Hindlimb muscle (tissue), 1 donor: ENCODE measurements at regions not wholly inside any gene's neighbourhood (a gene's known extent, or its start where the extent isn't known, plus 50 kb on each side); places are given as distances from the start of the nearest gene placed in this dataset.
"Not testable (repeated sequence)": the region's sequence is repeated elsewhere in the genome, so short reads cannot be mapped to it uniquely, and the experiment has no call there.

ENCODE experiments used
- DNase-seq: peaks from one replicate; pipeline ENCODE4 v3.0.0-alpha.2; 2013

DNA sequence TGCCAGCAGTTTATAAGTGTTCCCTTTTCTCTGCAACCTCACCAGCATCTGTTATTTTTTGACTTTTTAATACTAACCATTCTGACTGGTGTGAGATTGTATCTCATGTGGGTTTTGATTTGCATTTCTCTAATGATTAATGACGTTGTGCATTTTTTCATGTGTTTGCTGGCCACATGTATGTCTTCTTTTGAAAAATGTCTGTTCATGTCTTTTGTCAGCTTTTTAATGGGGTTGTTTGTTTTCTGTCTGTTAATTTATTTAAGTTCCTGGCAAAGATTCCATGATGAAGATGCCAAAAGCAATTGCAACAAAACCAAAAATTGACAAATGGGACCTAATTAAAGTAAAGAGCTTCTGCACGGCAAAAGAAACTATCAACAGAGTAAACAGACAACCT lies 137.2 kb upstream of the JCAD start:
- not testable (repeated sequence) for DNase-seq

DNA sequence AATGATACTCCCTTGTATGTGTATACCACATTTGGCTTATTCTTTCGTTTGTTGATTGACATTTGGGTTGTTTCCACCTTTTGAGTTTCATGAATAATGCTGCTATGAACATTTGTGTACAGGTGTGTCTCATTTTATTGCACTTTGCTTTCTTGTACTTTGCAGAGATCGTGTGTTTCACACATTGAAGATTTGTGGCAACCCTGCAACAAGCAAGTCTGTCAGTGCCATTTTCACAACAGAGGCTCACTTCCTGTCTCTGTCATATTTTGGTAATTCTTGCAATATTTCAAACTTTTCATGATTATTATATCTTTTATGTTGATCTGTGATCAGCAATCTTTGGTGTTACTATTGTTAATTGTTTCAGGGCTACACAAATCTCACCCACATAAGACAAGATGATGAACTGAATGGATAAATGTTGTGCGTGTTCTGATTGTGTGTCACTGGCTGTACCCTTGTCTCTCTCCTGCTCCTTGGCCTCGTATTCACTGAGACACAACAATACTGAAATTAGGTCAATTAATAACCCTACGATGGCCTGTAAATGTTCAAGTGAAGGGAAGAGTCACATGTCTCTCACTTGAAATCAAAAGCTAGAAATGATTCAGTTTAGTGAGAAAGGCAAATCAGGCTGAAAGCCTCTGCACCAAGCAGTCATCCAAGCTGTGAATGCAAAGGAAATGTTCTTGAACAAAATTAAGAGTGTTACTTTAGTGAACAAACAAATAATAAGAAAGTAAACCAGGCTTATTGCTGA lies 133.6 kb upstream of the JCAD start:
- DNase-seq: no peak

- DNase-seq: no peak
These were observed 131.5 kb upstream of the JCAD start for GRCh38 chr10:30190577-30191552.

GRCh38 chr10:30189238-30189580 lies 129.8 kb upstream of the JCAD start:
- DNase-seq: no peak

DNA sequence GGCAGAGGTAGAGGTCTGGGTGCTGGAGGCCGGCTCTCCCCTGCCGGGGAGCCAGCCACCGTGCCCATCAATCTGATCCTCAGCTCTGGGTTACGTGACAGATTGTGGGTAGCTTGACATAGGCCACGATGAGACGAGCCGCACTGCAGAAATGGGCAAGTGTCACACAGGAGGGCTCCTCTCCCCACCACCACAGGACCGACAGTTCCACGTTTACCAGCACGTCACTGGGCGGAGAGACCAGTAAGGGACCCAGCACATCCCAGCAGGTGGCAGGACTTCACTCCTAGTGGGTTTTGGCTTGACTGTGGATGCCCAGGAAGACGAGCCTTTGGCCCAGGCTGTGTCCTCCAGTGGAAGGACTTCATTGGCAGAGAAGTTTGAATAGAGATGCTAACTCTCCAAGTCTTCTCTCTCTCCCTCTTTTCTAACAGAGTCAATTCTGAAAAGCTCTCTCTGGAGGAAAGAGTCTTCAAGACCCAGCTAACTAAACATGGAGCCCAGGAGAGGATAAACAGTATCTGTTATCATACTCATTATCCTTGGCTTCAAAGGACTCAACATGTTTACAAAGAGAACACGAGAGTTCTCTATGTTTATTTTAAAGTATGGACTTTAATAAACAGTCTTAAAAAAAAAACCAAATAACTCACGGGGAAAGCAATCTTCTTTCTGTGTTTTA lies 129.3 kb upstream of the JCAD start:
- no peak for DNase-seq

- DNase-seq: no peak
These were observed 128.7 kb upstream of the JCAD start for GRCh38 chr10:30188101-30188500.

DNA sequence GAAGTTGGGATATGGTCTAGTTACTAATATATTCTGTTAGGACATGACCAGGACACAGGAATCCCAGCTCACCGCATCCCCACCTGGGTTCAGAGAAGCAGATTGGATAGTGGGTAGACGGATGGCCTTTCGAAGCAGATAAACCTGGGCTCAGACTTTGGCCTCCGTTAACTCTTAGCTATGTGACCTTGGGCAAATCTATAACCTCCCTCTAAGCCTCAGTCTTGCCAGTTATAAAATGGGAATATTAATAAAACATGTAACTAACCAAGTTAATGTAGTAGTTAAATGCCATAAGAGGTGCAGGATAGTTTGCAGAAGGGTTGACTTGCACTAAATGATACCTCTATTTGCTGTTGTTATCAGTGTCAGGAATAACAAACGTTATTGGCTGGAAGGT lies 127.6 kb upstream of the JCAD start:
- no peak for DNase-seq

DNA sequence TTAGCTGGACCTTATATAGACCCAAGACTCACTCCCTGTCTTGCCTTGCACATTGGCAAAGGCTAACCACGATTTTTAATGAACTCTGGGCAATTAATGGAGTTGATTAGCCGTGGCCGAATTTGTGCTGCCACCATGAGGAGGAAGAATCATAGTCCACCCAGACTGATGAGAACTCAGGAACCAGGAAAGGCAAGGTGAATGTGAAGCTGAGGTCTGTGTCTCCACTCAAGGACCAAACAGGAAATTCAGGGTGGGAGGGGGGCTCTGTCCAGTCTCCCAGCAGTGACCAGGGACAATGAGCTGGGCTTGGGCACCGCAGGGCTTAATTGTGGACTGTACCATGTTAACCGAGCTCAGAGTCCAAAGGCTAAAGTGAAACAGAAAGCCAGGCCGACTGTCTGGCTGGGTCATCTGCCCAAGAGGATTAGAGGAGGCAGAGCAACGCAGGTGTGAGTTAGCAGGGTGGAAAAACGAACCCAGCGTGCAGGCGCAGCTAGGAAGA lies 127.0 kb upstream of the JCAD start:
- no peak for DNase-seq

- no peak for DNase-seq
These were observed 126.5 kb upstream of the JCAD start for GRCh38 chr10:30185916-30186315.

GRCh38 chr10:30185341-30185740 lies 126.0 kb upstream of the JCAD start:
- no peak for DNase-seq

GRCh38 chr10:30184397-30185033 lies 125.1 kb upstream of the JCAD start:
- DNase-seq: no peak

DNA sequence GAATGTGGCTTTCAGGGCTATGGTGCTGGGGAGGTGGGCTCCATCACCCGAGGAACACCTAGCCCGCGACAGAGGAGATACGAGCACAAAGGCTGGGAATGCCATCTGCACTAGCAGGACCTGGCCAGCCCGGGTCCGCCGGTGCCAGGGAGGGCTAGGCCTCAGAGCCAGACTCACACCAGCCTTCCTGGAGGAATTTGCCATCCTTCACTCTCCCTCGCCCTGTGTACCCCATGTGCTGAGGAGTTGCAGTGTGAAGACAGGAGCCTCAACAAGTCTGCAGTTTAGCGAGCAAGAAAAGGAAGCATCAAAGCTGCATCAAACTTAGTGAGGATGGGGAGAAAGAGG lies 123.6 kb upstream of the JCAD start:
- DNase-seq: no peak

DNA sequence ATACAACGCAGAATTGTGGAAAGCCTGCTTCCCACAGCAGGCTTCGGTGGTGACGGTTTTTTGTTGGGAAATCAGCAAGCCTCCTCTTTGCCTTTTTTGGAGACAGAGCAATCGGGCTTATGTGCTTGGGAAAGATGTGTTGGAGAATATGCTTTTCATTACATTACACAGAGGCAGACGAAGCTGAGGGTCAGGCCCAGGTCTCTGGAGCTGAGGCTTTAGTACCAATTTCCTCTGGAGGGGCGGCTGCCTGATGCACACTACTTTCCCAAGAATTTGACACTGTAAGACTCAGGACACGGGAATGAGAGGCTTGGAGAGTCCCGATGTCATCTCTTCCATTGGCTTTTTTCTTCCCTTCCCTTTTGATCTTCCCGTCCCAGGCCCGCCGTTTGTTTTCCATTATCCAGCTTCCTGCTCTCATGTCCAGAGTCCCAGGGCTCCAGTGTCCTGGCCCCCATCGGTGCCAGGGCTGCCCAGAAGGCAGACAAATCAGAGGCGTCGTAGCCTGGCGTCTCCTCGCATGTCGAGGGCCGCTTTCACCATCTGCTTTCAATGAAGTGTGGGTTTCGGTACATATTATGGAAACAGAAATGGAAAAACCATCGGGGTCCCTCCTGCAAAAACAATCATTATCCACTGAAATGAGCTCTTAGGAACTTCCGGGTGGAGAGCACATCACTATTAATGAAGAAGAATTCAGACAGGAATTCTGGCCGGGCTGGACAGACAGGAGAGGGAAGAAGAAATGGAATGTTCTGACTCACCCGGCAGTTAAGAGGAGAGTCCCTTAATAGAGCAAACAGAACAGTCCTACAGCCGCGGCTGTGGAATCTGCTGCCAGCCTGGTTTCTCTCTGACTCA lies 123.0 kb upstream of the JCAD start:
- DNase-seq: peak; percentile 87

DNA sequence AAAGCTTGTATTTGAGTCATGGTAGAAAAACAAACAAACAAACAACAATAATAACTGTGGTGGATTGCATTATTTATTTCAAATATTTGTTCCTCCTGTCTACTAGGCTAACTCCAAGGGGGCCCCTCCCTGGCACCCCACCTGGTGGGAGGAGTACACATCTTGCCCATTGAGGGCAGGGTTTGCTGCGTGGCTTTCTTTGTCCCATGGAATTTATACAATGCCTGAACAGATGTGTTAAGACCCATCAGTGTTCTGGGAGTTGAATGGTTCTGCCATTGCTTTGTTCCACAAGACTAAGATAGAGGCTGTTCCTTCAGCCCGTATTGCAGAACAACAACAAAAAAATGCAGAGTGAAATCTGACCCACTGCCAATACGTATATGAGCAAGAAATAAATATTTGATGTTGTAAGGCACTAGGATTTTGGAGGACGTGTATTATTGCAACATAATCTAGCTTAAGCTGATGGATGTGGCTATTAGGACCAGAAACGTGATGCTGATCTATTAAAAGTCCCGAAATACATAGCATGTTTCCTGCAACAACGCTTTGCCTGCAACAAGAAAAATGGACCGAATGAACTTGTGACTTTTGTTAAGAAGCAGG lies 119.1 kb upstream of the JCAD start:
- no peak for DNase-seq

DNA sequence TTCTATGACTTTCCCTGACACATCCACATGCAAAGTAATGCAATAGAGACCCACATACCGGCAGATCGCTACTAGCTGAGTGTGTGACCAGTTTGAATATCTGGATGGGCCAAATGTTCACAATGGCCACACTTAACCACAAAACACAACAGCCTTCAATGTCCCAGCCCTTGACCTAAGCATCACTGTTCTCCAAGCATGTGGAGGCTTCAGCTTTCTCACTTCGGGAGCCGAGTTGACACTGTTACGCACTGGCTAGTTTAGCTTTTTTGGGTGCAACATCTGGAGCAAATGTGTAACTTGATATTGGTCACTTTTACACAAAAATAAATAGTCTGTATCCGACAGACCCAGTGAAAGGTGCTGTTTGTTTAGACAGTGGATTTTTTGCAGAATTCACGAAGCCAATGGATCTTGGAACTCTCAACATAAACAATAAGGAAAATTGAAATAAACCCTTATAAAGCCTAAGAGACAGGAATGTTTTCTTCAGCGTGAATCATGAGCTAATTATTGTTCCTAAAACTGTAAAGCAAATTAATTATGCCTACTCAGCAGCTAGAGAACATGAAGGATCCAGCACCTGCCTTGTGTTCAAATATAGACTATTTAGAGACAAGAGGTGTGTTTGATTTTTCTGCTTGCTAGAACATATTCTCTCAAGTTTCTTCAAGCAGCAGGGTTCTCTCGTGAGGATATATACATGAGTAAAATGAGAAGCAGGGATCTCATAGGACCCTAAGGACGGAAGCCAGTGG lies 117.6 kb upstream of the JCAD start:
- DNase-seq: no peak

DNA sequence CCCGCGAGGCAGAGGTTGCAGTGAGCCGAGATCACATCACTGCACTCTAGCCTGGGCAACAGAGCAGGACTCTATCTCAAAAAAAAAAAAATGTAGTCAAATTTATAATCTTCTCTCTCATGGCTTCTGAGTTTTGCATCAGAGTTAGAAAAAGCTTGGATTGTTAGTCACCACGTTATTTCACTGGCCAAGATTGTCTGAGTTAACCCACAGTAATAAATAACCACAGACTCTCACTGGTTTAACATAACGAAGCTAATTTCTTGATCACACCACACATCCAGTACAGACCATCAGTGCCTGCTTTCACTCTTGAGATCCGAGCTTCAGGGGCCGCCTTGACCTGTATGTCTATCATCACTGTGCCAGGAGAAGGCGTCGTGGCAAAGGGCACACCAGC lies 116.8 kb upstream of the JCAD start:
- no peak for DNase-seq

DNA sequence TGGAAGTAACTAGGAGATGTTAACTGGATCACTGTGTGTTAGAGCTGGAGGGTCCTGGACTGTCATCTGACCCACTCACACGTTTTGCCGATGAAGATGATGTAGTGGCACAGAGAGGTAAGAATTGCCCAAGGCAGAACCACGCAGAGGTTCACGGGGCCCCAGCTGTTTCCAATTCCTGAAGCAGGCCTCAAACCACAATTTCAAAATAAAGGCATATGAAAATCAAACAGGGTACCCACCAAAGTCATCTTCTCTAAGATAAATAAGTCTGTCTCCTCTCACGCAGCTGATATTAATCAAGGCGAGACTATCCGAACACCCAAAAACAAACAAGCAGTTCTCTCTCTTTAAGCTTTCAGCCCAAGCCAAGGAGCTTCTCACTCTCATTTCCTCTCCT lies 113.3 kb upstream of the JCAD start:
- no peak for DNase-seq

DNA sequence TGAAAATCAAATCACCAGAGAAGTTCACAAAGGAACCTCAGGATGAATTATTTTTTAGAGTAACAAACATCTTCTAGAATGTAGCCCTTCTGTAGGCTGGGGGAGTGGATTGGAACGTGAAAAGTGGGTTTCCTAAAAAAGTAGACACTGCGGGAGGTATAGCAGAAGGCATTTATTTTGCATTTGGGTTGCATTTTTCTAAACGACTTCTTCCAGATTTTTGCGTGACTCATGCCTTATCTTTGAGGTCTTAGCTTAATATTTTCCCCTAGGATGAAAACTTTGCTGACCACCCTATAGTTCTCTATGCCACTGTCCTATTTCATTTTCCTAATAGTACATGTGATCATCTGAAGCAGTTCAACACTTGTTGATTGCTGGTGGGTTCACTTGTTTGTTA lies 112.7 kb upstream of the JCAD start:
- no peak for DNase-seq

GRCh38 chr10:30171601-30172000 lies 112.2 kb upstream of the JCAD start:
- no peak for DNase-seq

DNA sequence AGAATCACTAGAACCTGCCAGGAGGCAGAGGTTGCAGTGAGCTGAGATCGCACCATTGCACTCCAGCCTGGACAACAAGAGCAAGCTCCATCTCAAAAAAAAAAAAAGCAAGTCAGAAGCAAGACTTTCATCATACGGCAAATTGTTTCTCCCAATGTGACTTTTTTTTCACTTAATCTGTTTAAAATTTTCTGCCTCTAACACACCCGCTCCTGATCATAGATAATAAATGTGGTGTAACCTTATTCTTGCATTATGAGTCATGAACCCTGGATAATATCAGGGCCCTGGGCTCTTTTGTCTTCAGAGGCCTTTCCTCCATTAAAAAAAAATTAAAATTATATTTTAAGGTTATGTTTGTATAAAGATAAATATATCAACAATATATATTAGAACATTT lies 111.4 kb upstream of the JCAD start:
- no peak for DNase-seq

DNA sequence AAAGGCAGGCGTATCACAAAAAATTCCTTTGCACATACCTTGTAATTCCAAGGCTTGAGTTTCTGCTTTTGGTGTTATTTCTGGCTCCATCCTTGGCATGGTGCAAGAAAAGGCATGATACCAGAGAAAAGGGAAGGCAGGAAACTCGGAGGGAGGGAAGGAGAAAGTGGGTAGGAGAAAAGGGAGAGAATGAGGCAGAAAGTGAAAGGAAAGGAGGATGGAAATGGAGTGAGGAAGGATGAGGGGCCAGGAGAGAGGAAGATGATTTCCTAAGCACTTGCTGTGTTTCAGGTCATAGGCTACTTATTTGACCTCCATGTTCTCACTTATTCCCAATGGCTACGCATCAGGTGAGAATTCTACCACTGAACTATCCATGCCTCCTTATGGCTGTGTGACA lies 110.8 kb upstream of the JCAD start:
- DNase-seq: no peak
